ENCODE measurements at regions not wholly inside any gene's neighbourhood (a gene's known extent, or its start where the extent isn't known, plus 50 kb on each side); places are given as distances from the start of the nearest gene placed in this dataset.
"Not testable (repeated sequence)": the region's sequence is repeated elsewhere in the genome, so short reads cannot be mapped to it uniquely, and the experiment has no call there.

DNA sequence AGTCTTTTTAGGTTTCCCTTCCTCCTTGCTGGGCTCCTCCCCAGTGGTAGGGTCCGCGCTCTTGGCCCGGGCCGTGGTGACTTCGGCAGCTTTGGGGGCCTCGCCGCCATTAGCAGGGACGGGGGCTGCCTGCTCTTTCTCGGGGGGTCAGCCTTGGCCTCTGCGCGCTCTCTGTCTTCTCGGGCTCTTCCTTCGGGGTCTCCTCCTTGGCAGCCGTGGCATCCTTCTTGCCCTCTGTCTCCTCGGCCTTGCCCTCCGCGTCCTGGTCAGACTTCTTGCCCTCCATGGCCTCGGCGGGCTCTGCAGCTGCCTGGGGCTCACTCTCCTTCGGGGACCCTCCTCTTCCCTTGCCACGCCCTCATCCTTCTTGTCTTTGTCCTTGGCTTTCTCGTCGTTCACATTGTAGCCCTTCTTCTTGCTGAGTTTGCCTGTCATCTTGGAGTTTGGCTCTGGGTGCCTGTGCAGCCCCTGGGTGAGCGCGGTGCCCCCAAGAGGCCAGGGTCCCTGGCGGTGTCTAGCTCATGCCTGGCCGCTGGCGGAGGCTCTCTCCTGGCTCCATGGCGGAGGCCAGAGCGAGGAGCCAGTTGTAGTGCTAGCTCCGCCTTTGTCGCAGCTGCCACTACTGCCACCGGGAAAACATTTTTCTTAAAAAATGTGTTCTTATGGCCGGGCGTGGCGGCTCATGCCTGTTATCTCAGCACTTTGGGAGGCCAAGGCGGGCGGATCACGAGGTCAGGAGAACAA, 283.0 kb upstream of the SGCG start:
- no peaks in the 10 kb centered on the region for H3K27me3 ChIP-seq (ENCODE audit: control insufficient read depth in 1 of 2, insufficient read depth in 2 of 2, low read length in 2 of 2)

DNA sequence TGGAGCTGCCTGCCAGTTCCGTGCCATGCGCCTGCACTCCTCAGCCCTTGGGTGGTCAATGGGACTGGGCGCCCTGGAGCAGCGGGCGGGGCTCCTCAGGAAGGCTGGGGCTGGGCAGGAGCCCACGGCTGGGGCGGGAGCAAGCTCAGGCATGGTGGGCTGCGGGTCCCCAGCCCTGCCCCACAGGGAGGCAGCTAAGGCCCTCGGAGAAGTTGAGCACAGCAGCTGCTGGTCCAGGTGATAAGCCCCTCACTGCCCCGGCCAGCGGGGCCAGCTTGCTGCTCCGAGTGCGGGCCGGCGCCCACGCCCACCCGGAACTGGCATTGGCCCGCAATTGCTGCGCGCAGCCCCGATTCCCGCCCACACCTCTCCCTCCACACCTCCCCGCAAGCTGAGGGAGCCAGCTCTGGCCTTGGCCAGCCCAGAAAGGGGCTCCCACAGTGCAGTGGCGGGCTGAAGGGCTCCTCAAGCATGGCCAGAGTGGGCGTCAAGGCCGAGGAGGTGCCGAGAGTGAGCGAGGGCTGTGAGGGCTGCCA, 280.3 kb upstream of the SGCG start:
- H3K4me1 ChIP-seq (ENCODE audit: control insufficient read depth in 1 of 2, insufficient read depth in 2 of 2, low read length in 2 of 2); H3K36me3 ChIP-seq (ENCODE audit: control insufficient read depth in 1 of 2, insufficient read depth in 2 of 2, low read length in 2 of 2); H3K27me3 ChIP-seq (ENCODE audit: control insufficient read depth in 1 of 2, insufficient read depth in 2 of 2, low read length in 2 of 2); H3K27ac ChIP-seq (ENCODE audit: low read depth, low read length); H3K9me3 ChIP-seq (ENCODE audit: control insufficient read depth in 1 of 2, low read length in 2 of 2); H3K9ac ChIP-seq (ENCODE audit: low read depth in 1 of 2, low read length in 2 of 2); H3K4me3 ChIP-seq (ENCODE audit: low read depth in 1 of 2, low read length in 2 of 2): not testable (repeated sequence)

More for the DNA sequence above, 283.0 kb upstream of the SGCG start:
- no peaks in the 10 kb centered on the region for H3K9me3 ChIP-seq (ENCODE audit: control insufficient read depth in 1 of 2, low read length in 2 of 2)
- H3K36me3 ChIP-seq (ENCODE audit: control insufficient read depth in 1 of 2, insufficient read depth in 2 of 2, low read length in 2 of 2) = no peaks in the 10 kb centered on the region
- no peak overlapping the region for H3K4me3 ChIP-seq (ENCODE audit: low read depth in 1 of 2, low read length in 2 of 2)
- H3K4me1 ChIP-seq (ENCODE audit: control insufficient read depth in 1 of 2, insufficient read depth in 2 of 2, low read length in 2 of 2) = no peaks in the 10 kb centered on the region
- no peak overlapping the region for H3K9ac ChIP-seq (ENCODE audit: low read depth in 1 of 2, low read length in 2 of 2)
- no peak overlapping the region for H3K27ac ChIP-seq (ENCODE audit: low read depth, low read length)

GRCh38 chr13:22903301-22903700, 277.5 kb upstream of the SGCG start:
- Histone ChIP-seq H3K27me3 (ENCODE audit: control insufficient read depth in 1 of 2, insufficient read depth in 2 of 2, low read length in 2 of 2) (no peaks in the 10 kb centered on the region), H3K27ac (ENCODE audit: low read depth, low read length) (no peak overlapping the region), H3K9ac (ENCODE audit: low read depth in 1 of 2, low read length in 2 of 2) (no peak overlapping the region), H3K4me1 (ENCODE audit: control insufficient read depth in 1 of 2, insufficient read depth in 2 of 2, low read length in 2 of 2) (no peaks in the 10 kb centered on the region), H3K9me3 (ENCODE audit: control insufficient read depth in 1 of 2, low read length in 2 of 2) (no peaks in the 10 kb centered on the region), H3K4me3 (ENCODE audit: low read depth in 1 of 2, low read length in 2 of 2) (no peak overlapping the region), H3K36me3 (ENCODE audit: control insufficient read depth in 1 of 2, insufficient read depth in 2 of 2, low read length in 2 of 2) (no peaks in the 10 kb centered on the region)

DNA sequence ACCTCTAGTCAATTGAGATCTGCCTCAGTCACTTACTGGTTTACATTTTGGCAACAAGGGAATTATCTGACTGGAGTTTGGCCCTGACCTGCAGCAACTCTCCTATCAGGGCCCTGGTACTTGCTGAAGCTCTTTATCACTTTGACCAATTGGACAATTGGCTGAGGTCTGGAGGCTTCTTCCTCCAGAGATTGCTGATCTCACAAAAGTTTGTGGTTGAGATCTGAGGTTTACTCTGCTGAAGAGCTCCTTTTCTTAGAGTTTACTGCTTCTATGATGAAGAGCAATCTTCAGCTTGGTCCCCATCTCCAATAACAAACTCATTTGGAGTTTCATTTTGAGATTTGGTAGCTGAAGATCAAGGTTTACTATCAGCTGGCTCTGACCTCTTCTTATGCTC, 276.9 kb upstream of the SGCG start:
- no peak overlapping the region for H3K9ac ChIP-seq (ENCODE audit: low read depth in 1 of 2, low read length in 2 of 2)
- H3K36me3 ChIP-seq (ENCODE audit: control insufficient read depth in 1 of 2, insufficient read depth in 2 of 2, low read length in 2 of 2) = no peaks in the 10 kb centered on the region
- no peaks in the 10 kb centered on the region for H3K27me3 ChIP-seq (ENCODE audit: control insufficient read depth in 1 of 2, insufficient read depth in 2 of 2, low read length in 2 of 2)
- no peaks in the 10 kb centered on the region for H3K4me1 ChIP-seq (ENCODE audit: control insufficient read depth in 1 of 2, insufficient read depth in 2 of 2, low read length in 2 of 2)
- no peak overlapping the region for H3K4me3 ChIP-seq (ENCODE audit: low read depth in 1 of 2, low read length in 2 of 2)
- no peak overlapping the region for H3K27ac ChIP-seq (ENCODE audit: low read depth, low read length)
- no peaks in the 10 kb centered on the region for H3K9me3 ChIP-seq (ENCODE audit: control insufficient read depth in 1 of 2, low read length in 2 of 2)

GRCh38 chr13:22915442-22916082, 265.2 kb upstream of the SGCG start:
- H3K27ac ChIP-seq (ENCODE audit: low read depth, low read length) = no peak overlapping the region
- H3K4me1 ChIP-seq (ENCODE audit: control insufficient read depth in 1 of 2, insufficient read depth in 2 of 2, low read length in 2 of 2) = no peaks in the 10 kb centered on the region
- H3K27me3 ChIP-seq (ENCODE audit: control insufficient read depth in 1 of 2, insufficient read depth in 2 of 2, low read length in 2 of 2) = no peaks in the 10 kb centered on the region
- no peak overlapping the region for H3K9ac ChIP-seq (ENCODE audit: low read depth in 1 of 2, low read length in 2 of 2)
- H3K9me3 ChIP-seq (ENCODE audit: control insufficient read depth in 1 of 2, low read length in 2 of 2) = no peaks in the 10 kb centered on the region
- H3K36me3 ChIP-seq (ENCODE audit: control insufficient read depth in 1 of 2, insufficient read depth in 2 of 2, low read length in 2 of 2) = no peaks in the 10 kb centered on the region
- peak overlapping the region; percentile 52 to 73 for H3K4me3 ChIP-seq (ENCODE audit: low read depth in 1 of 2, low read length in 2 of 2)

DNA sequence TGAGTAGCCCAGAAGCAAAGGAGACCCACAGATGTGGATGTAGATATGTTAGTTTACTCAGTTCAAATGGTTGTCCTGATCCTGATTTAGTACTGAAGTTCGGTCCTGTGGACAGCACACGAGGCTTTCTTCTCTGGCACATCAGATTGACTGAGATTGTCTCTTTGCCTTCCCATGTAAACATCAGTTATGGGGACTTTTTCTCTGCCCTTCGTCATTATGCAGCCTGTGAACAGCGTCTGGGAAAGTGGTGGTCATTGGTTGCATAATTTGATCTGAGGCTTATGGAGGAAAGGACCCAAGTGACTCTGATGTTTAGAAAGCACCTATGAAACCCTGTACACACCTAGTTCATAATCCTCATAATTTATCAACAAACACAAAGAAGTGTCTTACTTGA, 264.5 kb upstream of the SGCG start:
- H3K4me3 ChIP-seq (ENCODE audit: low read depth in 1 of 2, low read length in 2 of 2); H3K27ac ChIP-seq (ENCODE audit: low read depth, low read length); H3K36me3 ChIP-seq (ENCODE audit: control insufficient read depth in 1 of 2, insufficient read depth in 2 of 2, low read length in 2 of 2); H3K9me3 ChIP-seq (ENCODE audit: control insufficient read depth in 1 of 2, low read length in 2 of 2); H3K4me1 ChIP-seq (ENCODE audit: control insufficient read depth in 1 of 2, insufficient read depth in 2 of 2, low read length in 2 of 2); H3K9ac ChIP-seq (ENCODE audit: low read depth in 1 of 2, low read length in 2 of 2); H3K27me3 ChIP-seq (ENCODE audit: control insufficient read depth in 1 of 2, insufficient read depth in 2 of 2, low read length in 2 of 2): not testable (repeated sequence)

- no peak overlapping the region for H3K9ac ChIP-seq (ENCODE audit: low read depth in 1 of 2, low read length in 2 of 2)
Observed at GRCh38 chr13:22925881-22926747, 254.7 kb upstream of the SGCG start.

GRCh38 chr13:22926748-22927400, 253.9 kb upstream of the SGCG start:
- no peaks in the 10 kb centered on the region for H3K9me3 ChIP-seq (ENCODE audit: control insufficient read depth in 1 of 2, low read length in 2 of 2)
- H3K9ac ChIP-seq (ENCODE audit: low read depth in 1 of 2, low read length in 2 of 2) = no peak overlapping the region
- no peaks in the 10 kb centered on the region for H3K27me3 ChIP-seq (ENCODE audit: control insufficient read depth in 1 of 2, insufficient read depth in 2 of 2, low read length in 2 of 2)
- no peaks in the 10 kb centered on the region for H3K4me1 ChIP-seq (ENCODE audit: control insufficient read depth in 1 of 2, insufficient read depth in 2 of 2, low read length in 2 of 2)
- peak overlapping the region in 1 of 2 donors; percentile 50 for H3K4me3 ChIP-seq (ENCODE audit: low read depth in 1 of 2, low read length in 2 of 2)
- H3K27ac ChIP-seq (ENCODE audit: low read depth, low read length) = no peak overlapping the region
- H3K36me3 ChIP-seq (ENCODE audit: control insufficient read depth in 1 of 2, insufficient read depth in 2 of 2, low read length in 2 of 2) = no peaks in the 10 kb centered on the region

More at GRCh38 chr13:22925881-22926747, 254.7 kb upstream of the SGCG start:
- Histone ChIP-seq H3K27ac (ENCODE audit: low read depth, low read length) (no peak overlapping the region), H3K27me3 (ENCODE audit: control insufficient read depth in 1 of 2, insufficient read depth in 2 of 2, low read length in 2 of 2) (no peaks in the 10 kb centered on the region), H3K36me3 (ENCODE audit: control insufficient read depth in 1 of 2, insufficient read depth in 2 of 2, low read length in 2 of 2) (no peaks in the 10 kb centered on the region), H3K4me1 (ENCODE audit: control insufficient read depth in 1 of 2, insufficient read depth in 2 of 2, low read length in 2 of 2) (no peaks in the 10 kb centered on the region), H3K9me3 (ENCODE audit: control insufficient read depth in 1 of 2, low read length in 2 of 2) (no peaks in the 10 kb centered on the region), H3K4me3 (ENCODE audit: low read depth in 1 of 2, low read length in 2 of 2) (peak overlapping the region; percentile 15 to 50)

DNA sequence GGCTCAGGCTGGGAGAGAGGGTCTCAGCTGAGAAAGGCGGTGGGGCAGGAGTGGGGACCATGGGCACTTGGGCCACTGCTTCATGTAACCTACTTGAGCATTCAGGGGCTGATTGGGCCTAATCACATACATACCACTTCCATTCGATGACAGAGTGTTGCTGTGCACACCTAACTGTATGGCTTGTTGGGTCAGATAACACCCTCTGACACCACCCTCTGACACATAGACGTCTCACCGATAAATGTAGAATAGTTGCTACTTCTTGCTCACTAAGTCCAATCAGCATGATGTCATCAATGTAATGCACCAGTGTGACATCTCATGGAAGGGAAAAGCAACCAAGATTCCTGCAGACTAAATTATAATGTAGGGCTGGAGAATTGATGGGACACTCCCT, 252.9 kb upstream of the SGCG start:
- H3K4me1 ChIP-seq (ENCODE audit: control insufficient read depth in 1 of 2, insufficient read depth in 2 of 2, low read length in 2 of 2); H3K9me3 ChIP-seq (ENCODE audit: control insufficient read depth in 1 of 2, low read length in 2 of 2); H3K27ac ChIP-seq (ENCODE audit: low read depth, low read length); H3K27me3 ChIP-seq (ENCODE audit: control insufficient read depth in 1 of 2, insufficient read depth in 2 of 2, low read length in 2 of 2); H3K4me3 ChIP-seq (ENCODE audit: low read depth in 1 of 2, low read length in 2 of 2); H3K9ac ChIP-seq (ENCODE audit: low read depth in 1 of 2, low read length in 2 of 2); H3K36me3 ChIP-seq (ENCODE audit: control insufficient read depth in 1 of 2, insufficient read depth in 2 of 2, low read length in 2 of 2): not testable (repeated sequence)

Data from duodenal mucosa (tissue), 2 donors.